Esophagus muscularis mucosa (tissue), 4 donors: ENCODE measurements at regions not wholly inside any gene's neighbourhood (a gene's known extent, or its start where the extent isn't known, plus 50 kb on each side); places are given as distances from the start of the nearest gene placed in this dataset.
"Not testable (repeated sequence)": the region's sequence is repeated elsewhere in the genome, so short reads cannot be mapped to it uniquely, and the experiment has no call there.

ENCODE experiments used
- CTCF ChIP-seq, 3 experiments: fragments of 200-600 bp in 2 of 3; fragments of 450-650 bp in 1 of 3; sonication (generic) in 2 of 3; IDR thresholded peaks; one replicate each; pipeline ENCODE4 v1.5.1; 2017 to 2019; ENCODE audit warnings: antibody characterized with exemption in 3 of 3, mild to moderate bottlenecking in 2 of 3, moderate library complexity in 1 of 3
- EP300 ChIP-seq: sonication (generic); formaldehyde crosslinking; IDR thresholded peaks from one replicate; pipeline ENCODE4 v1.6.1; 2017; ENCODE audit warnings: antibody characterized with exemption
- POLR2AphosphoS5 ChIP-seq, 2 donors: sonication (generic); formaldehyde crosslinking; IDR thresholded peaks; one replicate each; pipeline ENCODE4 v1.6.1; 2017; ENCODE audit warnings: antibody characterized with exemption in 2 of 2

GRCh38 chr13:46469699-46470098 lies 82.6 kb upstream of the RUBCNL start:
- TF ChIP-seq EP300; CTCF (IDR thresholded peaks at IDR 0.05); POLR2AphosphoS5 (IDR thresholded peaks at IDR 0.05): not testable (repeated sequence)
